ENCODE measurements at regions not wholly inside any gene's neighbourhood (a gene's known extent, or its start where the extent isn't known, plus 50 kb on each side); places are given as distances from the start of the nearest gene placed in this dataset.

- Histone ChIP-seq H3K4me2 (ENCODE audit: low read depth, low read length) (no peak overlapping the region), H3K9ac (ENCODE audit: low read length) (no peak overlapping the region), H3K79me2 (ENCODE audit: low read length) (no peaks in the 10 kb centered on the region), H3K9me3 (replicated peaks; ENCODE audit: insufficient read depth, low read length) (no peaks in the 10 kb centered on the region), H3K27me3 (replicated peaks; ENCODE audit: insufficient read depth, low read length) (no peaks in the 10 kb centered on the region), H3K4me1 (ENCODE audit: low read length) (no peaks in the 10 kb centered on the region), H3K9me2 (replicated peaks; ENCODE audit: insufficient read depth, low read length) (no peaks in the 10 kb centered on the region), H3K27ac (ENCODE audit: low read length) (no peak overlapping the region), H3K36me3 (replicated peaks; ENCODE audit: insufficient read depth, low read length) (no peaks in the 10 kb centered on the region), H2AFZ (ENCODE audit: low read length) (no peak overlapping the region), H3F3A (ENCODE audit: insufficient read depth, low read length) (no peaks in the 10 kb centered on the region), H4K20me1 (ENCODE audit: insufficient read depth, low read length) (no peaks in the 10 kb centered on the region), H3K4me3 (ENCODE audit: low read length) (no peak overlapping the region)
- no peak for DNase-seq
- TF ChIP-seq CTCF (IDR thresholded peaks at IDR 0.05; ENCODE audit: low read length) (no peak), EZH2phosphoT487 (IDR thresholded peaks at IDR 0.05; ENCODE audit: low read length) (no peak), EZH2 (optimal IDR thresholded peaks at IDR 0.05; ENCODE audit: low read depth, low read length) (no peak)
These were observed 209.5 kb upstream of the CPEB2 start for GRCh38 chr4:14792702-14793227.

- Histone ChIP-seq H3K4me1 (ENCODE audit: low read length) (no peaks in the 10 kb centered on the region), H3K27me3 (replicated peaks; ENCODE audit: insufficient read depth, low read length) (no peaks in the 10 kb centered on the region), H3K9ac (ENCODE audit: low read length) (no peak overlapping the region), H3K9me2 (replicated peaks; ENCODE audit: insufficient read depth, low read length) (no peaks in the 10 kb centered on the region), H2AFZ (ENCODE audit: low read length) (no peak overlapping the region), H3F3A (ENCODE audit: insufficient read depth, low read length) (no peaks in the 10 kb centered on the region), H3K79me2 (ENCODE audit: low read length) (no peaks in the 10 kb centered on the region), H3K27ac (ENCODE audit: low read length) (no peak overlapping the region), H3K36me3 (replicated peaks; ENCODE audit: insufficient read depth, low read length) (no peaks in the 10 kb centered on the region), H4K20me1 (ENCODE audit: insufficient read depth, low read length) (no peaks in the 10 kb centered on the region), H3K9me3 (replicated peaks; ENCODE audit: insufficient read depth, low read length) (no peaks in the 10 kb centered on the region), H3K4me2 (ENCODE audit: low read depth, low read length) (no peak overlapping the region), H3K4me3 (ENCODE audit: low read length) (no peak overlapping the region)
- DNase-seq, result no peak
- no peak for TF ChIP-seq EZH2 (optimal IDR thresholded peaks at IDR 0.05; ENCODE audit: low read depth, low read length)
- no peak for TF ChIP-seq CTCF (IDR thresholded peaks at IDR 0.05; ENCODE audit: low read length)
- TF ChIP-seq EZH2phosphoT487 (IDR thresholded peaks at IDR 0.05; ENCODE audit: low read length), result no peak
These were observed 201.3 kb upstream of the CPEB2 start for GRCh38 chr4:14800977-14801376.

GRCh38 chr4:14802596-14802995 is 199.7 kb upstream of the CPEB2 start:
- Histone ChIP-seq H3F3A (ENCODE audit: insufficient read depth, low read length) (no peaks in the 10 kb centered on the region), H3K4me3 (ENCODE audit: low read length) (no peak overlapping the region), H3K4me1 (ENCODE audit: low read length) (no peaks in the 10 kb centered on the region), H3K36me3 (replicated peaks; ENCODE audit: insufficient read depth, low read length) (no peaks in the 10 kb centered on the region), H3K27ac (ENCODE audit: low read length) (no peak overlapping the region), H2AFZ (ENCODE audit: low read length) (no peak overlapping the region), H3K27me3 (replicated peaks; ENCODE audit: insufficient read depth, low read length) (no peaks in the 10 kb centered on the region), H3K4me2 (ENCODE audit: low read depth, low read length) (no peak overlapping the region), H3K9me2 (replicated peaks; ENCODE audit: insufficient read depth, low read length) (no peaks in the 10 kb centered on the region), H3K79me2 (ENCODE audit: low read length) (no peaks in the 10 kb centered on the region), H4K20me1 (ENCODE audit: insufficient read depth, low read length) (no peaks in the 10 kb centered on the region), H3K9me3 (replicated peaks; ENCODE audit: insufficient read depth, low read length) (no peaks in the 10 kb centered on the region), H3K9ac (ENCODE audit: low read length) (no peak overlapping the region)
- DNase-seq, result no peak
- TF ChIP-seq EZH2 (optimal IDR thresholded peaks at IDR 0.05; ENCODE audit: low read depth, low read length), result no peak
- no peak for TF ChIP-seq EZH2phosphoT487 (IDR thresholded peaks at IDR 0.05; ENCODE audit: low read length)
- no peak for TF ChIP-seq CTCF (IDR thresholded peaks at IDR 0.05; ENCODE audit: low read length)

Measured in MM.1S (cell line).